Hematopoietic multipotent progenitor cell treated with erythropoietin and hydrocortisone succinate and interleukin-3 and kit ligand, for 4 days (in vitro differentiated cells): ENCODE measurements at regions not wholly inside any gene's neighbourhood (a gene's known extent, or its start where the extent isn't known, plus 50 kb on each side); places are given as distances from the start of the nearest gene placed in this dataset.
"Not testable (repeated sequence)": the region's sequence is repeated elsewhere in the genome, so short reads cannot be mapped to it uniquely, and the experiment has no call there.

Source experiments
- DNase-seq: peaks from one replicate; pipeline ENCODE4 v3.0.0-alpha.2; 2015

GRCh38 chr18:42486271-42486670 lies 531.2 kb downstream of the PIK3C3 start:
- no peak for DNase-seq

GRCh38 chr18:42508683-42509296 lies 553.8 kb downstream of the PIK3C3 start:
- DNase-seq, result no peak

- no peak for DNase-seq
These were observed 554.8 kb downstream of the PIK3C3 start for GRCh38 chr18:42509750-42510415.

DNA sequence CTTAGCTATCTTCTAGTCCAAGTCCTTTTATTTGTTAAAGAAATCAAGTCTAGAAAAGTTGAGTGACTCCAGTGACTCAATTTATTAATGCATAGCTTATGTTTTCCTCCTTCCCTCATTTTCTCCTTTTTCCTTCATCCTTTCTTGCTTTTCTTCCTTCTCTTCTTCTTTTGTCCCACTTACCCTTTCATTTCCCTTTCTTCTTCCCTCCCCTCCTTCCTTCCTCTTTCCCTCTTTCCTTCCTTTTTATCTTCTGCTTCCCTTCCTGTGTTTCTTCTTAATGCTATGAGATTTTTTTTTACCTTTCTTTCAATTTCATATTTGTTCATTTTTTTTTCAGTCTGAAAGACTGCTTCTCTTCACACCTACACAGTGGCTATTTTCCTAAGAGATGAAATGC lies 555.5 kb downstream of the PIK3C3 start:
- no peak for DNase-seq

- DNase-seq, result no peak
These were observed 558.4 kb downstream of the PIK3C3 start for GRCh38 chr18:42513441-42513840.

- DNase-seq, result no peak
These were observed 559.5 kb downstream of the PIK3C3 start for GRCh38 chr18:42514512-42514911.

- no peak for DNase-seq
These were observed 562.9 kb downstream of the PIK3C3 start for GRCh38 chr18:42517896-42518295.

- not testable (repeated sequence) for DNase-seq
These were observed 563.3 kb downstream of the PIK3C3 start for GRCh38 chr18:42518331-42518730.

DNA sequence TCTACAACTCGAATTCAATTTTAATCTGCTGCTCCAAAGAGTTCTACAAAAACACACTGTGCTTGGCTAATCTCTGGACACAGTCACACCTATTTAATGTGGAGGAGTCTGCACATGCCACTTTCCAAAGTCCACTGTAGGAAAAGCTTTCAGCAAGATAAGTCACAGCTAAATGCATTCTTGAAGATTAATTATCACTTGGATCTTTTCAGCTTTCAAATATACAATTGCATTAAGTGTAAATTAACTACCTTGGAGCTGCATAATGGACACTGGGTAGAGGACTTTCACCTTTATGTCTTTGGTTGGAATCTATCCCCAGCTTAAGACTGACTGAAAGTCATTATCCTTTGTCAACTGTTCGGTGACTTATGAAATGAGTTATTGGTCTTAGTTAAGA lies 565.1 kb downstream of the PIK3C3 start:
- no peak for DNase-seq

DNA sequence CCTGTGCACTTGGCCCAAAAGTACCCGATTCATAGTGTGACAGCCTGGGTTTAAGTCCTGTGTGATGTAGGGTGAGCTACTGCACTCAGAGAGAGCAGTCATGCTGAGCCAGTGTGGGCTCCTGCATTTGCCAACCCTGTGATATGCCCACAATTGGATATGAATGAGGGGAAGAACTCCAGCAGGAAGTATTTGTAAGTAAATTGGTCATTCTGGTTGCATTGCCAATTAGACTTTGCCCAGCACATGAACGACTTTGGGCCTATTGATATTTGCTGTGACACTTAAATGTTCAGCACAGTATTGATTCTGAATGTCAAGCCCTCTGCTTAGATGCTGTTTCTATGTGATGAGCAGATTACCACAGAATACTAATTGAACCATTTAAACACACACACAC lies 570.9 kb downstream of the PIK3C3 start:
- DNase-seq, result no peak

DNA sequence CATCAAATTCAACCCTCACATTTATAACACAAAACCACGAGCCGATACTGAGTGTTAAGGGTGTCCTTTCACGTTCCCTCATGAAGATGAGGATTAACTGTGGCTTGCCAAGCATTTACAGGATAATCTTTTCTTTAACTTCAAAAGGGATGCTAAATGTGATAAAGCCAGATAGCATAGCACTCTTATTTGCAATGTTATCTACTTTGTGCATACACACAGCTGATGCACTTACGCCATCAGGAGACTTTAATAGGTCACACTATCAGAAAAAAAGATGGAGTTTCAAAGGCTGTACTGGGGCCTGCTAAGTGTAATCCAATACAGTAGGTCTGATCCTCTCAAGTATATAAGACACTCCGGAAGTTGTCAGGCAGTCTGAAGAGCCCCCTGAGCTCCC lies 572.7 kb downstream of the PIK3C3 start:
- DNase-seq, result no peak

DNA sequence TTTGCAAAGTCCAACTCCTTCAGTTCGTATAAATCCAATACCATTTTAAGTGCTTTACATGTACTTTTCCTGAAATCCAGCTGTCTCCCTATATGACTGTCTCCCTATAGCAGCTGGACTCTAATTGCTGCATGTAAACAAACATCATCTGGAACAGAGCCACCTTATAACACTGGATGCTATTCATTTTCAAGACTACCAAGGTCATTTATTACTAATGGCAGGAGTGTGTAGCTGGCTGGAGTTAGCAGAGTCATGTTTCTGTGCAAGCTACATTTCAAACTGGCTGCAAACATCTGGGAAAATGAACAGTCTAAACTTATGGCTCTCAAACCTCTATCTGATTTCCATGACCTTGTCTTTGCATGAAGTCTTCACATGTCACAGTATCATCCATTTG lies 575.2 kb downstream of the PIK3C3 start:
- DNase-seq, result no peak

DNA sequence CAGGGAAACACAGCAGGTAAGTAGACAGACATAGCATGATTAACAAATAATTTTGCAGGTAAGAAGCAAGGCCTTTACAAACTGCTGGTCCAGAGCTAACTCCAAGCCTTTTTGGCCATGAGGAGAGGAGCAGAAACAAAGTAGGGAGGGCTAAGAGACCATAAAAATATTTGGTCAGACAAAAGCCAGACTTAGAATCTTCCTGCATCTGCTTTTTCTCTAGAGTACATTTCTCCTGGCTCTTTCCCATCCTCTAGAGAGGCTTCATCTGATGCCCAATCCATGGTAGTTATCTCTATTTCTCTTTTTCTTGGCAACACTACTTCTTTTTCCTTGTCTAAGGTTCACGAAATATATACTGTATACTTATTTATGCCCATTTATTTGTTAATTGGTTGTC lies 577.1 kb downstream of the PIK3C3 start:
- DNase-seq, result no peak

GRCh38 chr18:42533009-42533575 lies 578.1 kb downstream of the PIK3C3 start:
- DNase-seq, result no peak

- DNase-seq, result no peak
These were observed 578.6 kb downstream of the PIK3C3 start for GRCh38 chr18:42533616-42534015.

DNA sequence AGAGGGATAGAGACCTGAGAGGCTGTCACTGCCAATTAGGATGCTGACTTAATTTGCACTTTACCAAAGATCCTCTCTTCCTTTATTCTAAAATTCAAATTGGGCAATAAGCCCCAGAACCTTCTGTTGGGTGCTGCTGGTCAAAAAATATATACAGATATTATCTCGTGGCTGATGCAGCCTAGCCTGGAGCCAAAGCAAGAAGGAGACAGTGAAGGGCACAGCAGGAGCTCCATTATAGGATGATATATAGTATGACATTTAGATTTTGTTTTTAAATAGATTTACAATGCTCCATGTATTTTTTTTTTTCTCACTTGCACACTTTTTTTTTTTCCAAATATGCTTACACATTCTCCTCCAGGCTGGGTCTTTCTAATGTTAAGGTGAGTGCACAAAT lies 579.3 kb downstream of the PIK3C3 start:
- no peak for DNase-seq

DNA sequence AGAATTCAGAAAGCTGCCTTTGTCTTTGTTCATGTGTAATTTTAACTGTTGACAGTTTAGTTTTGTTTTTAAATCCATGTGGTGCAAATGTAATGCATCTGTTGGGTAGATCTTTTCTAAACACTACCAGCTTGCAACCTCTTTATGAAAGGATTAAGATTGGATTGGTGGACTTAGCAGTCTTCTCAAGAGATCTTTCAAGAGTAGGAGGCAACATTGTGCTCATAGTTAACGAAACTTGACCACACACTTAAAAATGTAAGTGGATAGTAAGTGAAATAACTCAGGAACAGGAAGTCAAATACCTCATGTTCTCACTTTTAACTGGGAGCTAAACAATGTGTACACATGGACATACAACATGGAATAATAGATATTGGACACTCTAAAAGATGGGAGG lies 579.0 kb downstream of the RIT2 start:
- DNase-seq, result no peak

GRCh38 chr18:42537291-42537690 lies 578.2 kb downstream of the RIT2 start:
- no peak for DNase-seq

- no peak for DNase-seq
These were observed 570.6 kb downstream of the RIT2 start for GRCh38 chr18:42544901-42545300.

GRCh38 chr18:42545825-42546224 lies 569.7 kb downstream of the RIT2 start:
- DNase-seq, result no peak

- no peak for DNase-seq
These were observed 567.0 kb downstream of the RIT2 start for GRCh38 chr18:42548493-42548892.

GRCh38 chr18:42549596-42549995 lies 565.9 kb downstream of the RIT2 start:
- no peak for DNase-seq

DNA sequence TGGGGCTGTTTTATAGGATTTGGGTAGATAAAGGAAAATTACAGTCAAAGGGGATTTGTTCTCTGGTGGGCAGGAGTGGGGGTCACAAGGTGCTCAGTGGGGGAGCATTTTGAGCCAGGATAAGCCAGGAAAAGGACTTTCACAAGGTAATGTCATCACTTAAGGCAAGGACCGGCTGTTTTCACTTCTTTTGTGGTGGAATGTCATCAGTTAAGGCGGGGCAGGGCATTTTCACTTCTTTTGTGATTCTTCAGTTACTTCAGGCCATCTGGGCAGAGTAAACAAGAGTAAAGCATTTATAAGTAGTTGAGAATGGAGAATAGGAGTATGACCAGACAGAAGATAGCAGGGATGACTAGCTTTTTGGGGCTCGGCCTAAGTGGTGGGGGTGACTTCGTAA lies 562.9 kb downstream of the RIT2 start:
- DNase-seq, result not testable (repeated sequence)

- no peak for DNase-seq
These were observed 556.3 kb downstream of the RIT2 start for GRCh38 chr18:42559069-42559690.
